Gastroesophageal sphincter (tissue), 4 donors: ENCODE measurements at regions not wholly inside any gene's neighbourhood (a gene's known extent, or its start where the extent isn't known, plus 50 kb on each side); places are given as distances from the start of the nearest gene placed in this dataset.

Experiments
- ATAC-seq: fragments of 150-250 bp; one replicate; pipeline ENCODE4 v1.9.1; 2016; ENCODE audit warnings: mild to moderate bottlenecking, moderate library complexity
- H3K27ac ChIP-seq, 4 donors: fragments of 200-600 bp; sonication (generic) in 3 of 4; 1 replicate in 3 of 4; 2 replicates in 1 of 4; pipeline ENCODE4 v1.5.1; 2016 to 2019
- H3K27me3 ChIP-seq: fragments of 200-600 bp; sonication (generic); one replicate; pipeline ENCODE4 v1.5.1; 2019
- H3K36me3 ChIP-seq, 2 donors: fragments of 200-600 bp; sonication (generic); one replicate each; pipeline ENCODE4 v1.5.1; 2019; ENCODE audit warnings: control low read depth in 1 of 2
- H3K4me1 ChIP-seq, 3 donors: fragments of 200-600 bp; sonication (generic); 1 replicate in 2 of 3; 2 replicates in 1 of 3; pipeline ENCODE4 v1.5.1; 2016 to 2019; ENCODE audit warnings: control low read depth in 2 of 3
- H3K4me3 ChIP-seq, 2 donors: fragments of 200-600 bp; sonication (generic); one replicate each; pipeline ENCODE4 v1.5.1; 2019; ENCODE audit warnings: mild to moderate bottlenecking in 1 of 2, moderate library complexity in 1 of 2
- H3K9me3 ChIP-seq, 3 donors: fragments of 200-600 bp; sonication (generic); one replicate each; pipeline ENCODE4 v1.5.1; 2017 to 2019; ENCODE audit warnings: control low read depth in 2 of 3
- CTCF ChIP-seq, 4 experiments: fragments of 200-600 bp in 2 of 4; fragments of 450-650 bp in 2 of 4; sonication (generic) in 1 of 4; IDR thresholded peaks; one replicate each; pipeline ENCODE4 v1.5.1; 2017 to 2019; ENCODE audit warnings: antibody characterized with exemption in 4 of 4, mild to moderate bottlenecking in 2 of 4, moderate library complexity in 2 of 4
- EP300 ChIP-seq: sonication (generic); formaldehyde crosslinking; IDR thresholded peaks from one replicate; pipeline ENCODE4 v1.6.1; 2017; ENCODE audit warnings: antibody characterized with exemption, mild to moderate bottlenecking
- POLR2A ChIP-seq, 2 donors: fragments of 450-650 bp; IDR thresholded peaks; one replicate each; pipeline ENCODE4 v1.6.1; 2017; ENCODE audit warnings: antibody characterized with exemption in 2 of 2, mild to moderate bottlenecking in 2 of 2, moderate library complexity in 1 of 2
- POLR2AphosphoS5 ChIP-seq: sonication (generic); formaldehyde crosslinking; IDR thresholded peaks from one replicate; pipeline ENCODE4 v1.6.1; 2017; ENCODE audit warnings: antibody characterized with exemption
- WGBS, 2 donors: methylation state at CpG; one replicate each; pipeline ENCODE4 v1.1.5; 2018; ENCODE audit warnings: low coverage in 1 of 2; 5-methylcytosine and 5-hydroxymethylcytosine counted together

GRCh38 chr5:103941596-103941995 is 379.0 kb upstream of the NUDT12 start:
- Histone ChIP-seq H3K27ac (no peak overlapping the region), H3K36me3 (no peaks in the 10 kb centered on the region), H3K27me3 (no peaks in the 10 kb centered on the region), H3K9me3 (no peaks in the 10 kb centered on the region), H3K4me1 (no peaks in the 10 kb centered on the region), H3K4me3 (no peak overlapping the region)
- ATAC-seq = no peak
- WGBS, 2 donors = 70 to 72% methylated on average over 4 of the region's 4 CpGs
- no peak for TF ChIP-seq CTCF (IDR thresholded peaks at IDR 0.05)
- no peak for TF ChIP-seq POLR2AphosphoS5
- TF ChIP-seq EP300 = no peak
- TF ChIP-seq POLR2A (IDR thresholded peaks at IDR 0.05) = no peak

- Histone ChIP-seq H3K36me3 (no peaks in the 10 kb centered on the region), H3K4me1 (no peaks in the 10 kb centered on the region), H3K27ac (no peak overlapping the region), H3K27me3 (no peaks in the 10 kb centered on the region), H3K9me3 (no peaks in the 10 kb centered on the region), H3K4me3 (no peak overlapping the region)
- TF ChIP-seq EP300 (no peak), POLR2A (IDR thresholded peaks at IDR 0.05) (no peak), CTCF (IDR thresholded peaks at IDR 0.05) (no peak), POLR2AphosphoS5 (no peak)
- ATAC-seq = no peak
- 33 to 46% methylated on average over 5 of the region's 5 CpGs for WGBS, 2 donors
Observed at GRCh38 chr5:103938146-103938695, 375.6 kb upstream of the NUDT12 start.

GRCh38 chr5:103929338-103930013 is 366.9 kb upstream of the NUDT12 start:
- no peaks in the 10 kb centered on the region for H3K27me3 ChIP-seq
- no peak overlapping the region for H3K4me3 ChIP-seq
- no peak overlapping the region for H3K27ac ChIP-seq
- H3K36me3 ChIP-seq = no peaks in the 10 kb centered on the region
- no peak for TF ChIP-seq CTCF (IDR thresholded peaks at IDR 0.05)
- no peak for TF ChIP-seq EP300
- no peak for TF ChIP-seq POLR2A (IDR thresholded peaks at IDR 0.05)
- TF ChIP-seq POLR2AphosphoS5 = no peak
- no peaks in the 10 kb centered on the region for H3K4me1 ChIP-seq
- WGBS, 2 donors = 29 to 100% methylated on average over 1 to 2 of the region's 2 CpGs
- no peaks in the 10 kb centered on the region for H3K9me3 ChIP-seq
- ATAC-seq = no peak

GRCh38 chr5:103927739-103928138 is 365.1 kb upstream of the NUDT12 start:
- Histone ChIP-seq H3K9me3 (no peaks in the 10 kb centered on the region), H3K36me3 (no peaks in the 10 kb centered on the region), H3K4me3 (no peak overlapping the region), H3K4me1 (no peaks in the 10 kb centered on the region), H3K27me3 (no peaks in the 10 kb centered on the region), H3K27ac (no peak overlapping the region)
- no peak for ATAC-seq
- no peak for TF ChIP-seq POLR2AphosphoS5
- no peak for TF ChIP-seq EP300
- no peak for TF ChIP-seq POLR2A (IDR thresholded peaks at IDR 0.05)
- TF ChIP-seq CTCF (IDR thresholded peaks at IDR 0.05) = no peak
- WGBS, 2 donors = 93 to 100% methylated on average over 1 of the region's 1 CpG

- TF ChIP-seq CTCF (IDR thresholded peaks at IDR 0.05) (no peak), POLR2AphosphoS5 (no peak), POLR2A (IDR thresholded peaks at IDR 0.05) (no peak), EP300 (no peak)
- Histone ChIP-seq H3K36me3 (no peaks in the 10 kb centered on the region), H3K9me3 (no peaks in the 10 kb centered on the region), H3K27ac (no peak overlapping the region), H3K4me3 (no peak overlapping the region), H3K27me3 (no peaks in the 10 kb centered on the region), H3K4me1 (no peaks in the 10 kb centered on the region)
- no peak for ATAC-seq
Observed at GRCh38 chr5:103923616-103924168, 361.1 kb upstream of the NUDT12 start.
